ENCODE measurements at regions not wholly inside any gene's neighbourhood (a gene's known extent, or its start where the extent isn't known, plus 50 kb on each side); places are given as distances from the start of the nearest gene placed in this dataset.

DNA sequence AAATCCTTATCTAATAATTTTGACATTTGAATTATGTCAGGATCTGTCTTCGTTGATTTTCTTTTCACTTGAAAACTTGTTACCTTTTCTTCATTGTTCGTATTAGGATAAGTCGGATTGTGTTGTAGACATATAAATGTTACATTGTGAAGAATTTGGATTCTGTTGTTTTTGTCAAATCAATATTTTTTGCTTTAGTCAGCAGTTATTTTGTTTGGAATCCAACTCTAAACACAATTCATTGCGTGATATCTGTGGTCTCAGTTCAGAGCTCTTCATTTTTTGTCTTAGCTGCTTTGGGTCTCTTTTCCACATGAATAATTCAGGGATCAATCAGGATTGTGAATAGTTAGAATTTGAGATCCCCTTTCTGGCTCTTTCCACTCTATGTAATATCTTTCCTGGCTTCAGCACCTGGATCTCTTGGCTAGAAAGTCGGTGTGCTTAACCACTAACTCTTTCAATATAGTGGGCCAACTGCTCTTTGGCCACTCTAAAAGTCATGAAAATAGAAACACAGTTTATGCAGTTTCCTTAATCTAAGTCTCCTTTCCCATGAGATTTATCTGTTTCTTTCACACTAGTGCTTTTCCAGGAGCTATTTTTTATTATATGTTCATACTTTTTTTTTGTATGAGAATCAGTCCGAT, 2494.2 kb upstream of the PCDH20 start:
- H3K4me3 ChIP-seq (ENCODE audit: control insufficient read depth, low read depth, low read length) = no peak overlapping the region
- no peak for DNase-seq (ENCODE audit: low read depth)
- TF ChIP-seq, protein P1, sequence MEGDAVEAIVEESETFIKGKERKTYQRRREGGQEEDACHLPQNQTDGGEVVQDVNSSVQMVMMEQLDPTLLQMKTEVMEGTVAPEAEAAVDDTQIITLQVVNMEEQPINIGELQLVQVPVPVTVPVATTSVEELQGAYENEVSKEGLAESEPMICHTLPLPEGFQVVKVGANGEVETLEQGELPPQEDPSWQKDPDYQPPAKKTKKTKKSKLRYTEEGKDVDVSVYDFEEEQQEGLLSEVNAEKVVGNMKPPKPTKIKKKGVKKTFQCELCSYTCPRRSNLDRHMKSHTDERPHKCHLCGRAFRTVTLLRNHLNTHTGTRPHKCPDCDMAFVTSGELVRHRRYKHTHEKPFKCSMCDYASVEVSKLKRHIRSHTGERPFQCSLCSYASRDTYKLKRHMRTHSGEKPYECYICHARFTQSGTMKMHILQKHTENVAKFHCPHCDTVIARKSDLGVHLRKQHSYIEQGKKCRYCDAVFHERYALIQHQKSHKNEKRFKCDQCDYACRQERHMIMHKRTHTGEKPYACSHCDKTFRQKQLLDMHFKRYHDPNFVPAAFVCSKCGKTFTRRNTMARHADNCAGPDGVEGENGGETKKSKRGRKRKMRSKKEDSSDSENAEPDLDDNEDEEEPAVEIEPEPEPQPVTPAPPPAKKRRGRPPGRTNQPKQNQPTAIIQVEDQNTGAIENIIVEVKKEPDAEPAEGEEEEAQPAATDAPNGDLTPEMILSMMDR (conservative IDR thresholded peaks at IDR 0.05; ENCODE audit: control insufficient read depth, insufficient read depth, low read depth, low read length) = no peak

DNA sequence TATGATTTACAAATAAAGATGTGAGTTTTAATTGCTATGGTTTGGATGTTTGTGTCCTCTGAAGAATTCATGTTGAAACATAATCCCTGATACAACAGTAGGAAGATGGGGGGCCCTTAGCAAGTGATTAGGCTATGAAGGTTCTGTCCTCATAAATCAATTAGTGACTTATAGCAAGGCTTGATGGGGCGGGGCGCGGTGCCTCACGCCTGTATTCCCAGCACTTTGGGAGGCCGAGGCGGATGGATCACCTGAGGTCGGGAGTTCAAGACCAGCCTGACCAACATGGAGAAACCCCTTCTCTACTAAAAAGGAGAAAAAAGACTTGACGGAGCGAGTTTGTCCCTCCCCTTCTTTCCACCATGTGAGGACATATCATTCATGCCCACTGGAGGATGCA, 2486.5 kb upstream of the PCDH20 start:
- DNase-seq (ENCODE audit: low read depth) = no peak
- TF ChIP-seq, protein P1 (conservative IDR thresholded peaks at IDR 0.05; ENCODE audit: control insufficient read depth, insufficient read depth, low read depth, low read length) = no peak
- H3K4me3 ChIP-seq (ENCODE audit: control insufficient read depth, low read depth, low read length) = no peak overlapping the region

DNA sequence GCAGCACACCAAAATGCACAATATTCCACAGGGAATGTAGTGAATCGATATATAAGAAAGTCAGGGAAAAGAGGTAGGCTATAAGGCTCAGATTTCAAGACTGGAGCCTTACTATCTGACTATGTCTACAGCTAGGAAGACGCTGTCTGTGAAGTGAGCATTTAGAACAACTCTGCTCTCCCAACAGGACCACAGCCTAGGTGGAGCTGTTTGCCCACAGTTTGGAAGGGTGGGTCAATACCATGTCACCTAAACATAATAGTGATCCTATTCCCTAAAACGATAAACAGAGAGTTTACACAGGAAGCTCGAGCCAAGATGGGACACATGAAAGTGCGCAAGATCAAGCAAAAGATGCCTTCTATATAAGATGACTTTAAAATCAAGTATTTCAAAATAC, 2486.0 kb upstream of the PCDH20 start:
- TF ChIP-seq, protein P1 (conservative IDR thresholded peaks at IDR 0.05; ENCODE audit: control insufficient read depth, insufficient read depth, low read depth, low read length) = no peak
- H3K4me3 ChIP-seq (ENCODE audit: control insufficient read depth, low read depth, low read length) = no peak overlapping the region
- no peak for DNase-seq (ENCODE audit: low read depth)

DNA sequence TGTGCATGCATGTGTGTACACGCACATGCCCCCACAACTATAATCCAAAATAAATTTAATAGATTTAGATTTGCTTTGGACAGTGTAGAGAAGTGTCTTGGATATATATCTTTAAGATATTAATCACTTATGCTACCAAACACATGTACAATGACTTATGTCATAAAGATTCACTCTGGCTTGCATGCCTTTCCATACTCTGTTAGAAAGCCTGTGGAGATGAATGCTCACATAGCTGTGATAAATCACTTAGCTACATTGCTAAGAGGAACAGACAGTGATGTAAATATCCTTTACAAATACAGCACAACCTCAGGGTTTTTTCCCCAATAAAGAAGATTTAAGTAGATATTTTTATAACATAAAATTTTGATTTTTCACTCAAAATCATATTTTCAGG, 2484.8 kb upstream of the PCDH20 start:
- DNase-seq (ENCODE audit: low read depth) = no peak
- H3K4me3 ChIP-seq (ENCODE audit: control insufficient read depth, low read depth, low read length) = no peak overlapping the region
- TF ChIP-seq, protein P1 (conservative IDR thresholded peaks at IDR 0.05; ENCODE audit: control insufficient read depth, insufficient read depth, low read depth, low read length) = no peak

- TF ChIP-seq, protein P1 (conservative IDR thresholded peaks at IDR 0.05; ENCODE audit: control insufficient read depth, insufficient read depth, low read depth, low read length) = no peak
Observed at GRCh38 chr13:63896321-63896720, 2480.7 kb upstream of the PCDH20 start.

GRCh38 chr13:63882052-63882451, 2466.4 kb upstream of the PCDH20 start:
- DNase-seq (ENCODE audit: low read depth) = no peak
- TF ChIP-seq, protein P1 (conservative IDR thresholded peaks at IDR 0.05; ENCODE audit: control insufficient read depth, insufficient read depth, low read depth, low read length) = no peak
- H3K4me3 ChIP-seq (ENCODE audit: control insufficient read depth, low read depth, low read length) = no peak overlapping the region

More at GRCh38 chr13:63896321-63896720, 2480.7 kb upstream of the PCDH20 start:
- DNase-seq (ENCODE audit: low read depth) = no peak
- no peak overlapping the region for H3K4me3 ChIP-seq (ENCODE audit: control insufficient read depth, low read depth, low read length)

- TF ChIP-seq, protein P1 (conservative IDR thresholded peaks at IDR 0.05; ENCODE audit: control insufficient read depth, insufficient read depth, low read depth, low read length) = no peak
- no peak overlapping the region for H3K4me3 ChIP-seq (ENCODE audit: control insufficient read depth, low read depth, low read length)
- no peak for DNase-seq (ENCODE audit: low read depth)
Observed at GRCh38 chr13:63880705-63881104, 2465.1 kb upstream of the PCDH20 start.

All from fibroblast of mammary gland (primary cell).